Neural crest cell (in vitro differentiated cells): ENCODE measurements at regions not wholly inside any gene's neighbourhood (a gene's known extent, or its start where the extent isn't known, plus 50 kb on each side); places are given as distances from the start of the nearest gene placed in this dataset.
A peak's percentile ranks its signal among the peaks of the same experiment; 100 is the strongest.

ENCODE experiments used
- DNase-seq: peaks from one replicate; pipeline ENCODE4 v3.0.0; 2021; ENCODE audit warnings: low read depth, mixed read lengths, low spot score
- H3K27ac Mint-ChIP-seq: one replicate; pipeline ENCODE4 v1.8.0; 2021; ENCODE audit warnings: mild to moderate bottlenecking, mixed read lengths; ENCODE audit not compliant: unreplicated experiment
- H3K27me3 Mint-ChIP-seq: 2 replicates; pipeline ENCODE4 v1.8.0; 2021; ENCODE audit warnings: low read depth, mild to moderate bottlenecking, mixed read lengths
- H3K36me3 Mint-ChIP-seq: 2 replicates; pipeline ENCODE4 v1.8.0; 2021; ENCODE audit warnings: low read depth, mild to moderate bottlenecking, mixed read lengths
- H3K4me1 Mint-ChIP-seq: 2 replicates; pipeline ENCODE4 v1.8.0; 2021; ENCODE audit warnings: mixed read lengths
- H3K4me3 Mint-ChIP-seq: one replicate; pipeline ENCODE4 v1.8.0; 2021; ENCODE audit warnings: mild to moderate bottlenecking, mixed read lengths
- H3K9me3 Mint-ChIP-seq: 2 replicates; pipeline ENCODE4 v1.8.0; 2021; ENCODE audit warnings: mixed read lengths
- CTCF ChIP-seq: fragments of 200-600 bp; sonication (generic); conservative IDR thresholded peaks from 2 replicates; pipeline ENCODE4 v1.5.0; 2021; ENCODE audit warnings: antibody characterized with exemption, mild to moderate bottlenecking

DNA sequence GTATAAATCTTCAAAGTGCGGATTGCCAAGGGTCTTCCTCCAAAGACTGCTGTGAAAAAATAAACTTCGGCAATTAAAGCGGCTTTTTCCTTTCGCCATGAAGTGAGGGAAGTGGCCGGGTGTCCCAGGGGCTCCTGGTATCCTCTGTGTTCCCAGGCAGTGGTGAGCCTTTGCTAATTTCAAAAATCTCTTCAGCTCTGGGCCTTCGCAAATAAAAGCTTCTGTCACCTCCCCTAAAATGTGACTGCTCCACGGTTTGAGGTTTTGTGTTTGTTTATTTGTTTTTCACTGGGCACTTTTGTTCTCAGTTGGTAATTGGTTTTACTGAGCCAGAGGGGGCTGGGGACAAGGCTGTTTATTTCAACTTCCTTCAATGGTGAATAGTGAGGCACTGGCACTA is 270.1 kb upstream of the POU3F3 start:
- DNase-seq = no peak
- Mint-ChIP-seq H3K9me3 (peaks cover 4% of the 10 kb centered on the region), H3K4me1 (peaks cover 22% of the 10 kb centered on the region), H3K36me3 (no peaks in the 10 kb centered on the region), H3K27me3 (no peaks in the 10 kb centered on the region), H3K4me3 (no peak overlapping the region), H3K27ac (peak overlapping the region; percentile 64)
- TF ChIP-seq CTCF = no peak

DNA sequence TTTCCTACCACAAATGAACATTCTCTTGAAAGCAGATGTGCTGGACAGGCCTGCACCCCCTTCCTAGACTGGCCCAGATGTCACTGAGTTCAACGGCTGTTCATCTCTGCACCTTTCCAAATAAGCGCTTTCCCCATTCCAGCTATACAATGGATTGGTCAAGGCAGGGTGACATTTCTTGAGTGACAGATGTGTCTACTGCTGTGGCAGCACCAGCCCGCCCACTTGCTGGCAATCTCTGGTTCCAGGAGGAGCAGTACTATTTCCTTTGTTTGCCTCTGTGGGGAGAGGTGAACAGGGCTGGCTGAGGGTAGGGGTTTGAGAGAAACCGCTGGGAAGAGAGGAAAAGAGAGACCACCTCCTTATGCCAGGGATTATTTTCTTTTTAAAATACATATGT is 269.5 kb upstream of the POU3F3 start:
- Mint-ChIP-seq H3K27me3 (no peaks in the 10 kb centered on the region), H3K4me1 (peaks cover 22% of the 10 kb centered on the region), H3K4me3 (no peak overlapping the region), H3K27ac (no peak overlapping the region), H3K9me3 (peaks cover 7% of the 10 kb centered on the region), H3K36me3 (no peaks in the 10 kb centered on the region)
- DNase-seq = no peak
- no peak for TF ChIP-seq CTCF

- no peaks in the 10 kb centered on the region for H3K27me3 Mint-ChIP-seq
- peak overlapping the region; percentile 90 for H3K27ac Mint-ChIP-seq
- no peak for DNase-seq
- no peak for TF ChIP-seq CTCF
- no peak overlapping the region for H3K4me3 Mint-ChIP-seq
- no peaks in the 10 kb centered on the region for H3K4me1 Mint-ChIP-seq
- peaks cover 29% of the 10 kb centered on the region for H3K9me3 Mint-ChIP-seq
- H3K36me3 Mint-ChIP-seq = peaks cover 19% of the 10 kb centered on the region
Observed at GRCh38 chr2:104595576-104595975, 258.3 kb upstream of the POU3F3 start.

DNA sequence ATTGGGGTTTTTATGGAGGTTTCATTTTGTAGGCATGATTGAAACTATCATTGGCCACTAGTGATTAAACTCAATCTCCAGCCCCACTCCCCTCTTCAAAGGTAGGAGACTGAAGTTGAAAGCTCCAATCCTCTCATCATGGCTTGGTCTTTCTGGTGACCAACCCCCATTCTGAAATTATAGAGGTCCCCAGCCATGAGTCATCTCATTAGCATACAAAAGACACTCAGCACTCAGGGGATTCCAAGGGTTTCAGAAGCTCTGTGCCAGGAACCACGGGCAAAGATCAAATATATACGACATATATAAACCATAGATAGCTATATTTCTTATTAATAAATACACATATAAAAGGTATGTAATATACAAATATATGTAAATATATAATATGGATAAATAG is 256.0 kb upstream of the POU3F3 start:
- no peak overlapping the region for H3K4me3 Mint-ChIP-seq
- no peak overlapping the region for H3K27ac Mint-ChIP-seq
- H3K27me3 Mint-ChIP-seq = no peaks in the 10 kb centered on the region
- H3K9me3 Mint-ChIP-seq = peaks cover 22% of the 10 kb centered on the region
- no peak for DNase-seq
- H3K4me1 Mint-ChIP-seq = no peaks in the 10 kb centered on the region
- no peak for TF ChIP-seq CTCF
- H3K36me3 Mint-ChIP-seq = peaks cover 12% of the 10 kb centered on the region

- H3K4me3 Mint-ChIP-seq = no peak overlapping the region
- H3K27me3 Mint-ChIP-seq = no peaks in the 10 kb centered on the region
- H3K27ac Mint-ChIP-seq = no peak overlapping the region
- TF ChIP-seq CTCF = no peak
- H3K9me3 Mint-ChIP-seq = peaks cover 20% of the 10 kb centered on the region
- no peak for DNase-seq
- no peaks in the 10 kb centered on the region for H3K4me1 Mint-ChIP-seq
- H3K36me3 Mint-ChIP-seq = peaks cover 9% of the 10 kb centered on the region
Observed at GRCh38 chr2:104598636-104599035, 255.3 kb upstream of the POU3F3 start.
